NCI-H2227 (cell line): ENCODE measurements at regions not wholly inside any gene's neighbourhood (a gene's known extent, or its start where the extent isn't known, plus 50 kb on each side); places are given as distances from the start of the nearest gene placed in this dataset.
A peak's percentile ranks its signal among the peaks of the same experiment; 100 is the strongest.

Source experiments
- DNase-seq: peaks from one replicate; lab custom pipeline; 2025; ENCODE audit not compliant: unreplicated experiment; lab: John Stamatoyannopoulos, UW

GRCh38 chr1:59163268-59164092 lies 133.4 kb upstream of the FGGY start:
- DNase-seq, result peak; percentile 29

DNA sequence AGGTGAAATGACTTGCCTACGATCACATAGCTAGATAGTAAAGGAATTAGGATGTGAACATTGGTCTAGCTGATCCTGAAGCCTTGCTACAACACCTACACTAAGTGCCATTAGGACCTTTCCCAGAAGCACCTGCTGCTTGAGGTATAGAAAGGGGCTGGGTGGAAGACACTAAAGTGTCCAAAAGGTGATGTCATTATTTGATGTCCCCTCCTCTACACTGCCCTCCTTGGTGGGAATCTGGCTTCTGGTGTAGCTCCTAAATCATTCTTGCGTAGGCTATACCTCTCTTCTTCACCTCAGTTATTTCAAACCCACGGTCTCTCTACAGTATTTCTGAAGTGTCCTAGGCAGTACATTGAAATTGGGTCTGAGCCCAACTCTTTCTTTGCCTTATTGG lies 132.5 kb upstream of the FGGY start:
- DNase-seq, result no peak

DNA sequence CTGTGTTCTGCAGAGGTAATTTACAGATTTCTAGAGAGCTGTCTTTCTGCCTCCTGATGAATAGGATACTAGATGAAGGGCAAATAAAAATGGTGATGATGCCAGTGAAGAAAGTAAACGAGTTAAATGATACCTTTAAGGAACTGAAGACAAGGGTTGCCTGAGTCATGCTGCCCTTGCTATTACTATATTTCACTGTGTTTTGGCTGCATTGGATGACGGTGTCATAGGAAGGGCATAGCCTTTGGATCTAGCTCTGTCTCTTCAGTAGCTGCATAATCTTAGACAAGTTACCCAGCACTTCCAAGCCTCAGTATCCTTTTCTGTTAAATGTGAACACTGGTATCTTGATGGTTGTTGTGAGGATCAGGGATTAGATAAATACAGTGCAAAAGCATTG lies 131.5 kb upstream of the FGGY start:
- no peak for DNase-seq

DNA sequence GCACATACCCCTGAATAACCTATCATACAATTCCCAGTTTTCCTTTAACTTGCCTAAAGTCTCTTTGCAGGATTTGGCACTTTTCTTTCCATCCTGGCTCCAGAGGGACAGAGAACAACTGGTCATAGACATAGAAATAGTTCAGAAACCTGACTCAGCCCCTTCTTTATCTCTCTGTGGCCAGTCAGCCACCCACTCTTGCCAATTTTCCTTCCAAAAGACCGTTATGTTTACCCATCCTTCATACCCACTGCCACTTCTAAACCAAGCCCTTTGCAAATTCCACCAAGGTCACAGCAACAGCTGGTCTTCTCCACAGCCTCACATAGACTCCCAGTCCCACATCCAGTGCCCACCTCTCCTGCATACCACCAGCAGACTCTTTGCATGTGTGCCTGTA lies 127.2 kb upstream of the FGGY start:
- DNase-seq, result no peak

DNA sequence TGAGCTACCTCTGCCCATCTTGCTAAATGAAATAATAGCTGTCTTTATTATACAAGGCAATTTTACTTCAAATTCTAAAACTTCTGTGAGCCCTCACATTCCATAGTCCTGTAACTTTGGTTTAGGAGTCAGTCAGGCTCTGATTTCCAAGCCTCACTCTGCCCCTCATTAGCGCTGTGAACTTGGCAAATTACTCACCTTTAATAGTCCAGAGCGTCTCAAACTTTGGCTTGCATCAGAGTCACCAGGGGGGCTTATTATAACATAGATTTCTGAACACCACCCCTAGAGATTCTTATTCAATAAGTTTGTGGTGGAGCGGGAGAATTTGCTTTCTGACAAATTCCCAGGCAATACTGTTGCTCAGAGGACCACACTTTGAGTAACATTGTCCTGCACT lies 126.2 kb upstream of the FGGY start:
- no peak for DNase-seq

DNA sequence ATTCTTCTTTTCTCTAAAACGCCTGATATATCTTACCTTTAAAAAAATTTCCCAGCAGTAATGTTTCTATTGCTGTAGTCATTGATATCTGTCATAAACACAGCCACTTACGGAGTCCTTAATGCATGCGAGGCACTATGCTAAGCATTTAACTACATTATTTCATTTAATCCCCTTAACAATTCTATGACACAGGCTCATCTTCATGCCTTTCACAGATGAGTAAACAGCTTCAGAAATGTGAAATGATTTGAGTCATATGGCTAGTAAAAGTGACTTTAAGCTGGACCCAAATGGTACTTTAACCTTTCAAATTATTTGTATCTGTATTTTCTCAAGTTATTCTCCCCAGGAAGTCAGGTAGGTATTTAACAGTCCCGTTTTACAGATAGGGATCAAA lies 125.1 kb upstream of the FGGY start:
- no peak for DNase-seq

DNA sequence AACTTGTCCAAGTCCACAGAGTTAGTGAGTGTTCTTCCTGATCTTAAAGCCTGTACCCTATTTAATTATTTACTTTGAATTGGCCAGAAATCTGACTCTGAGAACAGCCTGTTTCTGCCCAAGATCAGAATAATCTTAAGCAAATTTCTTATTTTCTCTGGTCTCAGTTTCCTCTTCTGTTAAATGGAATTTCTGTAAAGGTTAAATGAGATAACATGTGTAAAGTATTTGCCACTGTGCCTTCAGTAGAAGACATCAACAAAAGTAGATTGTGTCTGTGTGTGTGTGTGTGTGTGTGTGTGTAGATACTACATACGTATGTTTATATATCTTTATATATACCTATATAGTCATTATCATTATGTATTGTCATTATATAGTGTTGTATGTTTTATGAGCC lies 124.2 kb upstream of the FGGY start:
- DNase-seq, result no peak

DNA sequence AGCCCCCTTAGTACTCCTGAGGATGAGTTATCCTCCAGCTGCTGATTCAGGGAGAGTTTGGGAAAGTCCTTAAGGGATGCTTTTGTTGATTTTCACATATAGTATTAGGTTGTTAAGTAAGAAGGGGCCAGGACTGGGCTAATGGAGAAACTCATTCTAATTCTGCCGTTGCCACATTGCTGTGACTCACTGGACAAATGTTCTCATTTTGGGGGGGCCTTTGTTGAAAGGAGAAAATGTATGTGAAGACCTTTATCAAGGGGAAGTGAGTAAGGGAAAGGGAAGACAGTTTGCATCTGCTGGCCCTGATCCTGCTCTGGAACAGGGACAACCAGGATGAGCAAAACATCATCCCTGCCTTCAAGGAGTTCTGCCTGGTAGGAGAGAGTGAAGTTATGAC lies 123.2 kb upstream of the FGGY start:
- no peak for DNase-seq

DNA sequence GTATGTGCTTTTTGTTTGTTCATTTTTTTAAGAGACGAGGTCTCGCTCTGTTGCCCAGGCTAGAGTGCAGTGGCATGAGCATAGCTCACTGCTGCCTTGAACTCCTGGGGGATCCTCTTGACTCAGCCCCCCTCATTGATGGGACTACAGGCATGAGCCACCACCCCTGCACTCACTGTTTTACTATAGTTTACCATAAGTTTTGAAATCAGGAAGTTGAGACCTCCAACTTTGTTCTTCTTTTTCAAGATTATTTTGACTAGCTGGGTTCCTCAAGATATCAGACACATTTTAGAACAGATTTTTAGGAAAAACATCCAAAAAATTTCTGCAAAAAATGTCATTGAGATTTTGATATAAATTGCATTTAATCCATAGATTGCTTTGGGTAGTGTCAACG lies 120.4 kb upstream of the FGGY start:
- no peak for DNase-seq

DNA sequence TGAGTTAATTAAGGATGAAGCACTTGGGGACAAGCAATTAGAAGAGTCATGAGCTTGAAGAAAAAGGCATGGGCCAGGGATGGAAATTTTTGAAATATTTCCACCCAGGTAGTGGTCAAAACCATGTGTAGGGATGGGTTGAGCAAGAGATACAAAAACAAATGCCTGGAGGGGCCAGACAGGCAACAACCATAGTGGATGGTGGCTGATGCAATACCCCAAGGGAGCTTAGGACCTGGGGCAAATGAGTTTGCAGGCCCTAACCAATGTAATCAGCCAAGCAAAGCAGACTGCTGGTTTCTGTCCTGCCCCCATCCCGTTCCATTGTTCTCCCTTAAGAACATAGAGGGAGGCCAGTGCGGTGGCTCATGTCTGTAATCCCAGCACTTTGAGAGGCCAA lies 119.1 kb upstream of the FGGY start:
- no peak for DNase-seq

DNA sequence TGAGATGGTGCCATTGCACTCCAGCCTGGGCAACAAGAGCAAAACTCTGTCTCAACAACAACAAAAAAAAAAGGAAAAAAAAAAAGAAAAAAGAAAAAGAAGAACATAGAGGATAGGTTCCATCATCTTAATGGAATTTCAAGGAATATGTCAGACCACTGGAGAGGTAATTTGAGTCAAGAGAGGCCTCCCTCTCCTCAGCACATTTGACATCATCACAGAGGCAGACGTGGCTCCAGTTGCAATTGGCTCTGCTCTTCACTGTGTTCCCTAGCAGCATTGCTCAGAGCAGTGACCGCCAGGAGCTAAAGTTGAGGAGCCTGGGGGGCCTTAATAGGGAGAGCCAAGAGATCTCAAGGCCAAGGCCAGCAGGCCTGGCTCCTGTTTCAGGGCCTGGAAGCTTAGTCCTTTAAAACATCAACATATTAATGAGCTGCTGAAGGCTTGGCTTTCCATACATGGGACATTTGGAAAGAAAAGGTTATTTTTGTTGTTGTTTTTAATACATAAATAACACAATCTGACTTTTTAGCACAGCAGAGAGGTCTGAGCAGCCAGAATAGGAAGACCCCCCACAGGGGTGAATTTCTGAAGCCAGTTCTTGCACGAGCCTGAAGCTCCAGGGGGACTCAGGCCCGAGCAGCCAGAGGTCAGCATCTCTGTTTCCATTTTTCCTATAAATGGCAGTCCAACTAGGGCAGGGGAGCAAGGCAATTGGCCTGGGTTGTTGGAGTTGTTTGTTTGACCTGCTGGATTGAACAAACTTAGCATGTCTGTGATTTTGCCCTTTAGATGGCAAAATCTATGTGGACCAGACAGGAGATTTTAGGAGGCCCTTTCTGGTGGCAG lies 118.3 kb upstream of the FGGY start:
- no peak for DNase-seq

DNA sequence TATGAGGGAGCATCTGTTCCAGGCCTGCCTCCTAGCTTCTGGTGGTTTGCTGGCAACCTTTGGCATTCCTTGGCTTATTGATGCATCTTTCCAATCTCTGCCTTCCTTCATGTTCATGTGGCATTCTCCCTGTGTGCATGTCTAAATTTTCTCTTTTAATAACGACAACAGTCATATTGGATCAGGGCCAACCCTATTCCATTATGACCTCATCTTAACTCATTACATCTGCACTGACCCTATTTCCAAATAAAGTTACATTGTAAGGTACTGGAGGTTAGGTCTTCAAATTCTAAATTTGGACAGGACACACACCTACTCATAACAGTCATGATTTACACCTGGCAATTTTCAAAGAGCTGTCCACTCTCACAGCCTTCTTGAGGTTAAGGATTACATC lies 117.2 kb upstream of the FGGY start:
- DNase-seq, result no peak

DNA sequence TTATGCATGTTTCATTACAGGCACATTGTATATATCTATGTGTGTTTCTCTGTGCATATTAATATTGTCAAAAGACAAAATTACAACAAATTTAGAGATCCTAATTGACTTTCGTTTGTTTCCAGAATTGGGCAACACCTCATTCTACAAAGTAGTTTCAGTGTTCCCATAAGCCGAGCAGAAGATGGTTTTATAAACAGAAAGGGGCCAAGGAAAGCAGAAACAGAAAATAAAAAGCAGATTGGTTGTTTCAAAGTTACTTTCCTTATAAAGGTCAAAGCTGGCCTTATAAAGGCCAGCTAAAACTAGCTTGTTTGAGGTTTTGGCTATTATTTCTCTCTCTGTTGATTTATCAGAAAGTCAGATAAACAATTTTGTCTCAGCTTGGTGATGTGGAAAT lies 116.2 kb upstream of the FGGY start:
- no peak for DNase-seq

DNA sequence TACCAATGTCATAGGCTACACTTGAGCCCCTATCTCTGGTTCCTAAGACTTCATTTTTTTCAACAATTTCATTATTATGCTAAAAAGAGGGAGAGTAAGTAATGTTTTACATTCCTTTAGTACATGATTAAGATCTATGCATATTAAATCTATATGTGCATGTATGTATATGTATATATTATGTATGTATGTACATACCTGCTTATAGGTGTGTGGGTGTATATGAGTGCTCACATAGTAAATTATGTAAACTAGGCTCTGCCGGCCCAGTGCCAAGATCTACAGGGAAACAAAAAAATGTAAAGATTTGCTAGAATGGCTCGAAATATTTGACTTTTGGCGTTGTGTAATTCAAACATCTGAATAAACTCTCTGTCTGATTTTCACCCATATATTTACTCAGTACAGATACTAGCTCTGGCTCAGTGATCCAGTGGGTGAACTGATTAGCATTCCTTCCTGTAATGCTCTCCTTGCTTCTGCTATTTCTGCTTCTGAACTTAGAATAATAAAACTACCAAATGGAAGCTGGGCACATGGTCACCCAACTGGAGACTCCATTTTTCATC lies 113.1 kb upstream of the FGGY start:
- DNase-seq, result no peak

- DNase-seq, result no peak
Measured at GRCh38 chr1:59184365-59184905, 112.5 kb upstream of the FGGY start.

DNA sequence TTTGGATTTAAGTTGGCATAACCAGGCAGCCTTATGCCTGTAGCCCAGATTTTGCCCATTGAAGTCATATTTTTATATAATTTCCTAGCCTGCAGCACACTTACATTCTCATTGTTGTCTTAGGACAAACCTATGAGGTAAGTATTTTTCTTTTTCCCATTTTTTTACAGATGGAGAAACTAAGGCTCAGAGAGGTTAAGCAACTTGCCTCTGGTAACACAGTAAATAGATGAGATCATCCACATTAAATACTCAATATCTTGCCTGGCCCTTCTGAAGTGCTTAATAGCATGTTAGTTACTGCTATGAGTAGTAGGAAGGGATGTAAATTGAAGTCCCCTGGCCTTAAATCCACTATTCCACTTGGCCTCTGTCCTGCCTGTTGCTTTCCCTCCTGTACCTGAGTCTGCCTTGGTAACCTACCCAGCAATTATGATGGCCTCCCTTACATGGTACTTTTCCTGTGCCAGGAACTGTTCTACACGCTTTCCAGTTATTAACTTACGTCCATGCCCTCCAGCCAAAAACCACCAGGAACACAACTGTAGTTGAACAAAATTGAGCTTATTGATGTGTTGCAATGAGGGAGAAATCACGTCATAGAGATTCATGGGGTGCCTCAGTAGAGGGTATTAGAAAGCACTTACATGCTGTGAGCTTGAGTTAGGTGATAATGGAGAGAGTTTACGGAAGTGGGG lies 111.6 kb upstream of the FGGY start:
- DNase-seq, result no peak

DNA sequence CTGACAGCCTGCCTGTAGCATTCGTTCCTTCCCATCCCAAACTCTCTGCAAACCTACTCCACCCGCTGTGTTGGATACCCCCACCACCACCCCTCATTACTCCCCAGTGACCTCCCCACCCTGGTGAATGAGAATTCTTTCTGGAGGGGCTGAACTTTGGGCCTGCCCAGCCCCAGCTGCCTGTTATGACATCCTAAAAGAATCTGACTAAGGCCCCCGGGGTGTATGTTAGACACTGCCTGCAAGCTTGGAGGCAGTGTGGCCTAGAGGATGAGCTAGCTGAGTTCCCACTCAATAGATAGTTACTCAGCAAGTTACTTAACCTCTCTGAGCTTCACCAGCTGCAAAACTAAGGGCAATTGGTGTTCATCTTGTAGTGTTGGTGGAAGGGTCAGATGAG lies 110.2 kb upstream of the FGGY start:
- DNase-seq, result no peak

GRCh38 chr1:59188413-59189213 lies 108.3 kb upstream of the FGGY start:
- no peak for DNase-seq

DNA sequence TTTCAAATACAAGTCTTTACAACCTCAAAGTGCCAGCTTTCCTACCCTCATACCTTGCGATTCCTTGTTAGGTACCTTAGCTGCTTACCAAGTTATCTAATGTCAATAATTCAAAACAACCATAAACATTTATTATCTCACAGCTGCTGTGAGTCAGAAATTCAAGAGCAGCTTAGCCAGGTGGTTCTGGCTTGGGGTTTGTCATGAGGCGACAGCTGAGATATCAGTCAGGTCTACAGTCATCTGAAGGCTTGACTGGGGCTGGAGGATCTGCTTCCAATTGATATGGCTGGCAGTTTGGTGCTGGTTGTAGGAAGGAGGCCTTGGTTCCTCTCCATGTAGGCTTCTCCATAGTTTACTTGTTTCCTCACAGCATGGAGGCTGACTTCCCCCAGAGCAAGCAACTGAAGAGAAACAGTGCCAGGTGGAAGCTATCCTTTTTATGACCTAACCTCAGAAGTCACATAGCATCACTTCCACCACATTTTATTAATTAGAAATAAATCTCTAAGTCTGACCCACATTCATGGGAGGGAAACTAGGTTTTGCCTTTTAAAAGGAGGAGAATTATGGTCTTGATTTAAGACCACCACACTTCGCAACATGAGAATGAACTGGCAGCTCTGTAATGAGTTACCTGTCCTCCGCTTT lies 103.3 kb upstream of the FGGY start:
- DNase-seq, result no peak

GRCh38 chr1:59194621-59195020 lies 102.3 kb upstream of the FGGY start:
- no peak for DNase-seq
